Activated CD4-positive, alpha-beta T cell treated with anti-CD3 and anti-CD28 coated beads, Interleukin-2, amount 10 ng/mL, durations not matched to agents 7 days and 5 days (primary cell): ENCODE measurements at regions not wholly inside any gene's neighbourhood (a gene's known extent, or its start where the extent isn't known, plus 50 kb on each side); places are given as distances from the start of the nearest gene placed in this dataset.

Experiments used
- CTCF ChIA-PET: fragments of 350-600 bp; sonication (Branson Sonifier 250); formaldehyde crosslinking; loops from one replicate; lab custom pipeline; 2021; ENCODE audit warnings: antibody characterized with exemption; lab: Charles Lee
- POLR2A ChIA-PET: fragments of 350-600 bp; sonication (Branson Sonifier 250); formaldehyde crosslinking; loops from one replicate; lab custom pipeline; 2021; ENCODE audit warnings: antibody characterized with exemption; lab: Charles Lee
- DNase-seq: peaks from one replicate; pipeline ENCODE4 v3.0.0-alpha.2; 2020
- H3K27ac Mint-ChIP-seq: one replicate; pipeline ENCODE4 v1.8.0; 2021; ENCODE audit warnings: mild to moderate bottlenecking, moderate library complexity, mixed read lengths
- H3K27me3 Mint-ChIP-seq: one replicate; pipeline ENCODE4 v1.8.0; 2021; ENCODE audit warnings: mixed read lengths
- H3K36me3 Mint-ChIP-seq: one replicate; pipeline ENCODE4 v1.8.0; 2021; ENCODE audit warnings: low read depth, mixed read lengths
- H3K4me1 Mint-ChIP-seq: one replicate; pipeline ENCODE4 v1.8.0; 2021; ENCODE audit warnings: mixed read lengths
- H3K4me3 Mint-ChIP-seq: one replicate; pipeline ENCODE4 v1.8.0; 2021; ENCODE audit warnings: mild to moderate bottlenecking, moderate library complexity, mixed read lengths
- H3K9me3 Mint-ChIP-seq: one replicate; pipeline ENCODE4 v1.8.0; 2021; ENCODE audit warnings: mixed read lengths

DNA sequence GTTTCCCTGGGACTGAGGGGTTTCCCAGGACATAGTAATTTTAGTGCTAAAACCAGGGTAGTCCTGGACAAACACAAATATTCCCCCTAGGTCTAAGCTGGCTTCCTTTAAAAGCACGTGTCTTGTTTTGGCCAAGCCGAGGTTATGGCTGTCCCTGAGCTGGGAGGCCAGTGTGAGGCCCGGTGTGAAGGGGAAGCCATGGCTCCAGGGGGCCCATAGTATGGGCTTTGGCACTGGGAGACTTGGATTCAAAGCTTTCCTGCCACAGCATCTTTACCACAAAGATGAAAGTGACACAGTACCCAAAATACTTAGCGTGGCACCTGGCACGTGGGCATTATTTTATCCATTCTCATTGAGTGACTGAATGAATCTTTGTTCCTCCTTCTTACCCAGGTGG is 345.2 kb downstream of the ZNF536 start:
- no peaks in the 10 kb centered on the region for H3K36me3 Mint-ChIP-seq
- POLR2A ChIA-PET: no interaction called here
- peaks cover 4% of the 10 kb centered on the region for H3K4me1 Mint-ChIP-seq
- CTCF ChIA-PET: interaction anchor here (0.7 kb wide), 1 partner anchor 35 kb away, joined by 4 read pairs; no protein-coding TSS in a partner anchor
- peaks cover 12% of the 10 kb centered on the region for H3K27me3 Mint-ChIP-seq
- no peaks in the 10 kb centered on the region for H3K9me3 Mint-ChIP-seq
- no peak overlapping the region for H3K27ac Mint-ChIP-seq
- no peak for DNase-seq
- H3K4me3 Mint-ChIP-seq: no peak overlapping the region

DNA sequence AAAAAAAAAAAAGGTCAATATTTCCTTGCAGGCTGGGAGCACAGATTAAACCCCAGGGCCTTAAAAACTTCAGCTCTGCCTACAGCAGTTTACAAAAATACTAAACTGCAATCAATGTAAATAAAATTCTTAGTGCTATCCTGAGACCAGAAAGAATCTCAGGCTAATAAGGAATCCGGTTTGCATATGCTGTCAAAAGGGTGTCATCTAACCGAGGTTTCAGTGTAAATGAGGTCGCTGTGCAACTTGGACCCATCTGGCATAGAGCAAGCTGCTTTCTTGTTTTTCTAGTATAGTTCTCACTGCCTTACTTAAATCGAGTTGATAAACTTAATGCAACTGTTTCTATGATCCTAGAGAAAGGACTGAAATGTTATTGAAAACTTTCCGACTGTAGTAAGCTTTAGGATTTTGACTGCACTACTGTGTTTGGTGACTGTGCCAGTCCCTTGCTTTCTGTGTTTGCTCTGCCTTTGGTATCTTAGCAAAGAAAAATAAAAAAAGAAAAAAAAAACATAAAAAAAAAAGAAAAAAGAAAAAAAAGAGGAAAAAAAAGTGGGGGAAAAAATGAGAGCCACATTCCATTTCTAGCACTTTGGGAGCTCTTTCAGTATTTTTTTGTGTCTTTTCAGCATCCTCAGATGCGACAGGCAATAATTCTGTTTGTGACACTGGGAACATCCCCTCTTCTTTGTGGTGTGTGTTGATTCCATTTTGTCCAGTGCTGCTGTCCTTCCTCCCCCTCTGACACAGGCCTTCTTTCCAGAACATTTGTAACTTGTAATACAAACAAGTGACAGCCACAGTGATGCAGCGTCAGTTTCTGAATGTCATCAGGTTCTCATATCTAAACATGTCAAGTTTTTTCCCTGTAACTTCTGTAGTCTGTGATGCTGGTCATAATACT is 340.5 kb downstream of the ZNF536 start:
- H3K27ac Mint-ChIP-seq: no peak overlapping the region
- H3K9me3 Mint-ChIP-seq: no peaks in the 10 kb centered on the region
- ChIA-PET POLR2A (no interaction called here), CTCF (no interaction called here)
- peaks cover 14% of the 10 kb centered on the region for H3K27me3 Mint-ChIP-seq
- no peak overlapping the region for H3K4me3 Mint-ChIP-seq
- H3K36me3 Mint-ChIP-seq: no peaks in the 10 kb centered on the region
- H3K4me1 Mint-ChIP-seq: no peaks in the 10 kb centered on the region
- no peak for DNase-seq

DNA sequence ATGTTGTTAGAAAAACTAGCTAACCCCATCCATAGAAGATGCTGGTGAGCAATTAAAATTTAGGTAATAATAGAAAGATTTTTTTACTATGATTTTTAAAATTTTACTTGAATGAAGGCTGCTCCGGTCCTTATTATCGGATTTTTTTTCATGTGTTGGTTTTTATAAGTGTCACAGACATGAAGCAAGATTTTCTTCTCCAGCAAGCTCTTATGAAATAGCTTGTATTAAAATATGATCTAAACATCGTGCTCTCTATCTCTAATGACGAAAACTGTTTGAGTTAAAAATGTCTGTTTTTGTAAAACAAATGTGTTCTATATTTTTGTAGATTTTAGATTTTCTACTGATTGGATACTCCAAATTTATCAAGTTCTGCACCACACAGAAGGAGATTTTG is 339.6 kb downstream of the ZNF536 start:
- CTCF ChIA-PET: no interaction called here
- Mint-ChIP-seq H3K27ac (no peak overlapping the region), H3K4me3 (no peak overlapping the region), H3K36me3 (no peaks in the 10 kb centered on the region), H3K27me3 (peaks cover 14% of the 10 kb centered on the region), H3K4me1 (no peaks in the 10 kb centered on the region), H3K9me3 (no peaks in the 10 kb centered on the region)
- no peak for DNase-seq
- POLR2A ChIA-PET: no interaction called here

DNA sequence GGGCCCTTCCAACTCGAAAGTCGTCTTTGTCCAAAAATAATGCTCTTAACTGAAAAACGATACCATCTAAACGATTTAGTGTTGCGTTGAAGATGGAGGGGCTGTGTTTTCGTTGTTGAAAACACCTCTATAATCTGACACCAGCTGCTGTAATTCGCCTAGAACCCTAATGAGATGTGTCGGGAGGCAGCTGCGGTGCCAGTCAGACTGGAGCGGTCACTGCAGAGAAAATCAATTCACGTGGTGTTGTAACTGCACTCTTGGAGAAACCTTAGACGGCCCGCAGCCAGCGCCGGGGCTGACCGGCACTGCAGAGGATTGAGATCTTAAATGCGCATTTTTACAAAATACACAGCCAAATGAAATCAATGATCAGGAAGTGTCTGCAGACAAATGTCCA is 339.1 kb downstream of the ZNF536 start:
- Mint-ChIP-seq H3K9me3 (no peaks in the 10 kb centered on the region), H3K4me3 (no peak overlapping the region), H3K27me3 (peaks cover 14% of the 10 kb centered on the region), H3K27ac (no peak overlapping the region), H3K36me3 (no peaks in the 10 kb centered on the region), H3K4me1 (no peaks in the 10 kb centered on the region)
- ChIA-PET CTCF (no interaction called here), POLR2A (no interaction called here)
- DNase-seq: no peak

DNA sequence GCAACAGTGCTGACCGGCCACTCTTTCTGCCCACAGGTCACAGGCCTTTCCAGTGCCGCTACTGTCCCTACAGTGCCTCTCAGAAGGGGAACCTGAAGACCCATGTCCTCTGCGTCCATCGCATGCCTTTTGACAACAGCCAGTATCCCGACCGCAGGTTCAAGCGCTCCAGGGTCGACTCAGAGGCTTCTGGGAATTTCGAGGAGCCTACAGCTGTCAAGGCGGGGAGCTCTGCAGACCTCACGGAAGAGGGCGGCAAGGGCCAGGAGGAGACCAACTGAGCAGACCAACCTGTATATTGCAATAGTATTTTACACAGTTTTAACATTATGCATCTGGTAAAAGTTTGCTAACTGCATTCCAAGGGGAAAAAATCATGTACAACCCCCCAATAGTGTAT is 338.5 kb downstream of the ZNF536 start:
- H3K4me1 Mint-ChIP-seq: no peaks in the 10 kb centered on the region
- peaks cover 14% of the 10 kb centered on the region for H3K27me3 Mint-ChIP-seq
- H3K4me3 Mint-ChIP-seq: no peak overlapping the region
- H3K36me3 Mint-ChIP-seq: no peaks in the 10 kb centered on the region
- CTCF ChIA-PET: no interaction called here
- H3K9me3 Mint-ChIP-seq: no peaks in the 10 kb centered on the region
- POLR2A ChIA-PET: no interaction called here
- no peak overlapping the region for H3K27ac Mint-ChIP-seq
- DNase-seq: no peak

DNA sequence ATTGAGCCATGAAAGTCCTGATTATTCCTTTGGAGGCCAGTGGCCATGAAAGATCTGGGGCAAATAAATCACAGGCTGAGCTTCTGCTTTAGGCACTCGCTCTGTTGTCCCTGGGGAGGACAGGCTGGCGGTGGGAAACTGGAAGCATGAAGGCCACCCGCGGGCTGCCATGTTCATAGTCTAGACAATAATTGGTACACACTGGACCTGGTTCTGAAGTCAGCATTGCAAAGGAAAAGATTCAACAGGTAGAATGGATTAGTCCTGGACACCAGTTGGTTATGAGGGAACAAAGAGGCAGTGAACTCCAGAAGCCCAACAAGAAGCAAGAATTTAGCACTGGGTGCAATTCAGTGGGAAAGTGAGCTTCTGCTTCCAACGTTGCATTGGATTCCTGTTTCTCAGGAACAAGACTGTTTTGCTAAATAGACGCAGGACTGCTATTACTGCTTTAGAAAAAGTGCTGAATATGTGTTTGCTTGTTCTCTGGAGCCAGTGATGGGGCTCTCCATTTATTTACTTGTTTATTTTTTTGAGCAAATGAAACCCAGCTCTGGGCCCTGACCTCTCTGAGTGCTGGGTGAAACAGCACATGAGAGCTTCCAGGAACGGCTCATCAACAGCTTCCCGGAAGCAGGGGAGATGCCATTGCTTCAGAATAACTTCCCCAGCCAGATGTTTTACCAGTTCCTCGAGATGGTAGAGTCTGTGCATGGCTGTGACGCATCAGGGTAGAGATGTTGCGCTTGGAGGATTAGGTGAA is 336.4 kb downstream of the ZNF536 start:
- H3K27ac Mint-ChIP-seq: no peak overlapping the region
- no peaks in the 10 kb centered on the region for H3K4me1 Mint-ChIP-seq
- H3K9me3 Mint-ChIP-seq: no peaks in the 10 kb centered on the region
- POLR2A ChIA-PET: no interaction called here
- CTCF ChIA-PET: no interaction called here
- no peak overlapping the region for H3K4me3 Mint-ChIP-seq
- H3K36me3 Mint-ChIP-seq: no peaks in the 10 kb centered on the region
- H3K27me3 Mint-ChIP-seq: peaks cover 12% of the 10 kb centered on the region
- no peak for DNase-seq

DNA sequence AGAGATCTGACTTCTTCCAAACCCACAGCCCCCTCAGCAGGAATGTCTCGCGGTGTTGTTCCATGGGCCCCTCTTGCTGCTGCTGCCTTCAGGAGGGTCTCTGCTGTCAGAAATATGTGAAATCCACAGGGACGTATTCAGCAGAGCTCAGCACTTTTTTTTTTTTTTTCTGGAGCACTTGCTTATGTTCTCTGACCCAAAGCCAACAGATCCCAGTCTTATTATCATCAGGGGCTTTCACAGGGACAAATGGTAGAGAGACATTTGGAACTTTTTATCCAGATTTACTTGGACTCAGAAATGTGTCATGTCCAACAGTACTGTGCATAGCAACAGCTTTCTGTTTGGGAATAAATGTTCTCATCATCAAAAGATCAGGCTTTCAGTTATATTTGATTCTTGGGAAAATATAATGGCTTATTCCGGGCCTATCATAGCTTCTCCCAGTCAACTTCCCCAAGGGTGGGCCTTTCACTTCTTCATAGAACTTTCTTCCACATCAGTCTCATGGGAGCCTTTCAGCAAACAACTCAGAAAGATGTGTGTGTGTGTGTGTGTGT is 332.7 kb downstream of the ZNF536 start:
- CTCF ChIA-PET: no interaction called here
- Mint-ChIP-seq H3K27me3 (no peaks in the 10 kb centered on the region), H3K27ac (no peak overlapping the region), H3K36me3 (no peaks in the 10 kb centered on the region), H3K4me1 (no peaks in the 10 kb centered on the region), H3K9me3 (no peaks in the 10 kb centered on the region), H3K4me3 (no peak overlapping the region)
- DNase-seq: no peak
- POLR2A ChIA-PET: interaction anchor here (0.5 kb wide), 1 partner anchor 1491 kb away, joined by 3 read pairs; no protein-coding TSS in a partner anchor

DNA sequence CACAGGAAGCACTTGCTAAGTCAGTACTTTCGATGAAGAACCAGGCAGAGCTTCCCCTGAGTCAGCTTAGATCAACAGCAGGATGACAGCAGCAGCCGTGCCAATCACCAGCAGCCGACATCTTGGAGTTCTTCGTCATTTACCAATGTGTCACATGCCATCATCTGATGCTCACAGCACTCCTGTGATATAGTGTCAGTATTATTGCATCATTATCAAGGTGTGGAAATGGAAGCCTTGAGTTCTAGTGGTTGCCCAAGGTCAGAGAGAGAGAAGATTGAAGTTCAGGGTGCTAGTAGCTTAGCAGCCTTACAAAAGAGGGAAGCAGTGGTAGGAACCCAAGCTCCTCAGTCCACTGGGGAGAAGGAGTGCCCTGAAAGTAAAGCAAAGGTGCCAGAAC is 331.5 kb downstream of the ZNF536 start:
- H3K36me3 Mint-ChIP-seq: no peaks in the 10 kb centered on the region
- POLR2A ChIA-PET: no interaction called here
- no peak overlapping the region for H3K4me3 Mint-ChIP-seq
- no peak for DNase-seq
- H3K27me3 Mint-ChIP-seq: no peaks in the 10 kb centered on the region
- CTCF ChIA-PET: no interaction called here
- H3K9me3 Mint-ChIP-seq: no peaks in the 10 kb centered on the region
- H3K4me1 Mint-ChIP-seq: no peaks in the 10 kb centered on the region
- no peak overlapping the region for H3K27ac Mint-ChIP-seq

DNA sequence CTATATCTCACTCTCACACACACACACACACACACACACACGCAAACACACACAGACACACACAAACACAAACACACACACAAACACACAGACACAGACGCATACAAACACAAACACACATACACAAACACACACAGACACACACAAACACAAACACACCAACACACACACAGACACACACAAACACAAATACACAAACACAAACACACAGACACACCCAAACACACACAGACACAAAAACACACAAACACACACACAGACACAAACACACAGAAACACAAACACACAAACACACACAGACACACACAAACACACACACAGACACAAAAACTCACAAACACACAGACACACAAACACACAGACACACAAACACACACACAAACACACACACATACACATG is 329.0 kb downstream of the ZNF536 start:
- H3K36me3 Mint-ChIP-seq: no peaks in the 10 kb centered on the region
- no peak overlapping the region for H3K27ac Mint-ChIP-seq
- DNase-seq: no peak
- CTCF ChIA-PET: no interaction called here
- no peaks in the 10 kb centered on the region for H3K4me1 Mint-ChIP-seq
- H3K27me3 Mint-ChIP-seq: no peaks in the 10 kb centered on the region
- H3K4me3 Mint-ChIP-seq: no peak overlapping the region
- POLR2A ChIA-PET: no interaction called here
- no peaks in the 10 kb centered on the region for H3K9me3 Mint-ChIP-seq

DNA sequence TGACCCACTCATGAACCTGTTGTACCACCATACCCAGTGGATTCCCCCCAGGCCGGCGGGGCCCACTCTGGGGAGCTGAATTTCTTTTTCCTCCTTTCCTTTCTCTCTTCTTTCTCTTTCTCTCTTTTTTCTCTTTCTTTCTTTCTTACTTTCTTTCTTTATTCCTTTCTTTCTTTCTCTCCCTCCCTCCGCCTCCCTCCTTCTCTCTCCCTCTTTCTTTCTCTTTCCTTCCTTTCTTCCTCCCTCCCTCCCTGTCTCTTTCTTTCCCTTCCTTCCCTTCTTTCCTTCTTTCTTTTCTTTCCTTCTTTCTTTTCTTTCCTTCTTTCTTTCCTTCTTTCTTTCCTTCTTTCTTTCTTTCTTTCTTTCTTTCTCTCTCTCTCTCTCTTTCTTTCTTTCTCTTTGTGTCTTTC is 327.7 kb downstream of the ZNF536 start:
- no peak overlapping the region for H3K4me3 Mint-ChIP-seq
- H3K36me3 Mint-ChIP-seq: no peaks in the 10 kb centered on the region
- H3K27ac Mint-ChIP-seq: no peak overlapping the region
- ChIA-PET POLR2A (no interaction called here), CTCF (no interaction called here)
- no peaks in the 10 kb centered on the region for H3K9me3 Mint-ChIP-seq
- no peak for DNase-seq
- H3K27me3 Mint-ChIP-seq: peaks cover 1% of the 10 kb centered on the region
- H3K4me1 Mint-ChIP-seq: no peaks in the 10 kb centered on the region

DNA sequence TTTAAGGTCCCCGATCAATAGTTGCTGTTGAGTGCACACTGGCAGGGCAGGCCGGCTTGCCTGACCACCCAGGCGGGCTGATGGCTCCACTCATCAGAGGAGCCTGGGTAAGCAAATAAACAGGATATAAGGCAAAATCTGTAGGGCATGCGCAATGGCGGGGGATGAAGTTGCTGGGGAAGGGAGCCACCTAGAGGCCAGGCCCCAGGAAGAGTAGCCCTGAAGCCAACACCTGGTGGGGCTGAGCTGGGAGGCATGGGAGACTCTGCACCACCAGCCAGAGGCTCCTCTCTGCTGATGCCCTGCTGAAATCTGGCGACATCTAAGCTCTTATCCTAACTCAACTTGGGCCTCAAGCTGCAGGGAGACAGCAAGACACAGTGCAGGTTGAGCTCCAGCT is 324.3 kb downstream of the ZNF536 start:
- DNase-seq: peak; percentile 22
- POLR2A ChIA-PET: no interaction called here
- H3K9me3 Mint-ChIP-seq: no peaks in the 10 kb centered on the region
- CTCF ChIA-PET: no interaction called here
- H3K36me3 Mint-ChIP-seq: no peaks in the 10 kb centered on the region
- H3K4me3 Mint-ChIP-seq: no peak overlapping the region
- H3K27ac Mint-ChIP-seq: no peak overlapping the region
- peaks cover 8% of the 10 kb centered on the region for H3K4me1 Mint-ChIP-seq
- peaks cover 19% of the 10 kb centered on the region for H3K27me3 Mint-ChIP-seq

DNA sequence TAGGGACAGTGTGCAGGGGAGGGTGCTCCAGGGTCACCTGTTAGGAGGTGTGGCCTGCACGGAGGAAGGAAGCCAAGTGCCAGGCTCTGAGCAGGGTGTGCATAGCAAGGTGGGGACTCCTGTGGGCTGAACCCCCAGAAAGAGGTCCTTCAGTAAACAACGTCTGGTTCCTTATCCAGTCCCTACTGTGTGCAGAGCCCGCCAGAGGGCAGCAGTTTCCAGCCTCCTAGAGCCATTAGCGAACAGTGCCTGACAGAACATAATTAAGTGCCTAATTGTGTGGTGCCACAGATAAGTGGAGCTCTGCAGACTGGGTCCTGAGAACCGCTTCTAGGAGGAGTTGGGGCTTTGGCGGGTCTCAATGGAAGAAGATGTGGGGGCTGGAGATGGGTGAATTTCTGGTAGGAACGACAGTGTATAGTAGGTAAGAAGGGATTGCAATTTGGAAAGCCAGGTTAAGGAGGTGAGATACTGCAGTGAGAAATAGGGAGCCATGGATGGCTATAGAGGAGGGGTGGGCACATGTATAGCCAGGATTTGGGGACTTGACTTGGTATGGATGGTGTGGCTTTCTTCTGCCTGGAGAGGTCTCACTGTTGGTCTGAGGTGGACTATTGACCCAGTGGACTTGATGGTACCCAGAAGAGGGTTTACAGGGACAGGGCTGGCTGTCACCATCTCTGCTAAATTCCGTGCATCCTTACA is 323.1 kb downstream of the ZNF536 start:
- POLR2A ChIA-PET: no interaction called here
- H3K4me3 Mint-ChIP-seq: no peak overlapping the region

More for the DNA sequence above, 323.1 kb downstream of the ZNF536 start:
- Mint-ChIP-seq H3K27ac (no peak overlapping the region), H3K9me3 (no peaks in the 10 kb centered on the region), H3K4me1 (peaks cover 8% of the 10 kb centered on the region), H3K36me3 (no peaks in the 10 kb centered on the region), H3K27me3 (peaks cover 29% of the 10 kb centered on the region)
- no peak for DNase-seq
- CTCF ChIA-PET: no interaction called here
